ENCODE measurements at regions not wholly inside any gene's neighbourhood (a gene's known extent, or its start where the extent isn't known, plus 50 kb on each side); places are given as distances from the start of the nearest gene placed in this dataset.

DNA sequence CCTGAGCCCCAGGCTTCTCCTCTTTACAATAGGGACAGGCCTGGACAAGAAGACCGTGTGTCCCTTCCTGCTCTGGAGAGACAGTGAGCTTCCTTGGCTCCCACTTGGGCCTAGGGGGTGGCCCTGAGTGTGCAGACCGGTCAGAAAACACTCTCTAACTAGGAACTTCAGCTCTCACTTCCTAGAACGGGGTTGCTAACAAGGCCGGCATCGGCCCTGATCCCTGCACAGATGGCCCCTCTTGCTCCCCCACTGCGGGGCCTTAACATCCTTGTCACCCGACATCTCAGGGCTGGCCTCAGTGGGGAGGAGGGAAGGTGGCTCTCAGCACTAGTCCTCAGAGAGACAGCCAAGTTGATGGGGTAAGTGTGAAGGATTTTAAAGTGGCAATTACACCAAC, 406.9 kb downstream of the CTTN start:
- H3T11ph ChIP-seq (ENCODE audit: low read length): no peak overlapping the region
- H3K14ac ChIP-seq (ENCODE audit: insufficient read depth, low read length): no peak overlapping the region
- H3K9me3 Mint-ChIP-seq: no peaks in the 10 kb centered on the region; a peak in 1 of 5 replicates
- no peak overlapping the region for H2BK20ac ChIP-seq (ENCODE audit: low read depth, low read length, poor library complexity, severe bottlenecking)
- H3K27ac ChIP-seq (ENCODE audit: insufficient read length, low read depth, low read length): no peak overlapping the region
- peaks cover 4 to 5% of the 10 kb centered on the region in 2 experiments; a peak in 3 of 4 replicates for H3K4me1 Mint-ChIP-seq
- no peaks in the 10 kb centered on the region for H3K23me2 ChIP-seq (ENCODE audit: insufficient read length, low read depth, low read length, poor library complexity, severe bottlenecking)
- no peaks in the 10 kb centered on the region for H3K4me1 ChIP-seq (ENCODE audit: insufficient read depth, low read length)
- H3K18ac ChIP-seq (ENCODE audit: insufficient read length, low read depth, low read length): no peak overlapping the region
- H3K4me2 ChIP-seq (ENCODE audit: insufficient read depth, insufficient read length, low read length): no peak overlapping the region
- H4K8ac ChIP-seq (replicated peaks; ENCODE audit: insufficient read length, low read depth, low read length): no peak overlapping the region
- H3K4me3 Mint-ChIP-seq: no peak overlapping the region
- H2BK5ac ChIP-seq (ENCODE audit: insufficient read length, low read length): no peak overlapping the region
- H3K27me3 ChIP-seq (ENCODE audit: insufficient read depth, low read length): no peaks in the 10 kb centered on the region
- TF ChIP-seq, protein P1, sequence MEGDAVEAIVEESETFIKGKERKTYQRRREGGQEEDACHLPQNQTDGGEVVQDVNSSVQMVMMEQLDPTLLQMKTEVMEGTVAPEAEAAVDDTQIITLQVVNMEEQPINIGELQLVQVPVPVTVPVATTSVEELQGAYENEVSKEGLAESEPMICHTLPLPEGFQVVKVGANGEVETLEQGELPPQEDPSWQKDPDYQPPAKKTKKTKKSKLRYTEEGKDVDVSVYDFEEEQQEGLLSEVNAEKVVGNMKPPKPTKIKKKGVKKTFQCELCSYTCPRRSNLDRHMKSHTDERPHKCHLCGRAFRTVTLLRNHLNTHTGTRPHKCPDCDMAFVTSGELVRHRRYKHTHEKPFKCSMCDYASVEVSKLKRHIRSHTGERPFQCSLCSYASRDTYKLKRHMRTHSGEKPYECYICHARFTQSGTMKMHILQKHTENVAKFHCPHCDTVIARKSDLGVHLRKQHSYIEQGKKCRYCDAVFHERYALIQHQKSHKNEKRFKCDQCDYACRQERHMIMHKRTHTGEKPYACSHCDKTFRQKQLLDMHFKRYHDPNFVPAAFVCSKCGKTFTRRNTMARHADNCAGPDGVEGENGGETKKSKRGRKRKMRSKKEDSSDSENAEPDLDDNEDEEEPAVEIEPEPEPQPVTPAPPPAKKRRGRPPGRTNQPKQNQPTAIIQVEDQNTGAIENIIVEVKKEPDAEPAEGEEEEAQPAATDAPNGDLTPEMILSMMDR (conservative IDR thresholded peaks at IDR 0.05): no peak
- H3K56ac ChIP-seq (ENCODE audit: insufficient read length, low read depth, low read length): no peak overlapping the region
- no peak overlapping the region for H3K4ac ChIP-seq (ENCODE audit: low read depth, low read length)
- H4K20me1 ChIP-seq (ENCODE audit: control insufficient read depth, insufficient read depth, insufficient read length): no peaks in the 10 kb centered on the region
- no peak overlapping the region for H3K27ac Mint-ChIP-seq
- no peak overlapping the region for H2AFZ ChIP-seq (ENCODE audit: low read length)
- H2BK120ac ChIP-seq (ENCODE audit: low read depth, low read length, poor library complexity, severe bottlenecking): no peak overlapping the region
- no CpG with 5 or more reads among the region's 7 CpGs for WGBS (ENCODE audit: extremely low coverage, insufficient read length, low lambda C conversion rate)
- no peak overlapping the region for H3K9ac ChIP-seq (ENCODE audit: extremely low read depth, insufficient read length, low read length)
- H2AK5ac ChIP-seq (ENCODE audit: insufficient read length, low read length): no peak overlapping the region
- H3K27me3 Mint-ChIP-seq (ENCODE audit: low read depth): no peaks in the 10 kb centered on the region; the same call in 1 of the 2 replicates
- H3K79me1 ChIP-seq (ENCODE audit: insufficient read depth, low read depth, low read length, poor library complexity, severe bottlenecking): no peaks in the 10 kb centered on the region
- H3K23ac ChIP-seq (ENCODE audit: insufficient read length, low read depth, low read length): no peak overlapping the region
- H2BK12ac ChIP-seq (ENCODE audit: insufficient read length, low read depth, low read length): no peak overlapping the region
- no peaks in the 10 kb centered on the region for H3K79me2 ChIP-seq (ENCODE audit: insufficient read depth, low read length)
- no peak for DNase-seq
- no peak overlapping the region for H4K5ac ChIP-seq (ENCODE audit: insufficient read length, low read depth, low read length)
- H3K36me3 Mint-ChIP-seq (ENCODE audit: insufficient read depth in 1 of 3, low read depth in 3 of 3): peaks cover 16 to 20% (median 20%) of the 10 kb centered on the region in 3 experiments
- H3K9me3 ChIP-seq (ENCODE audit: control insufficient read depth, low read depth, low read length): no peaks in the 10 kb centered on the region
- H2BK15ac ChIP-seq (ENCODE audit: low read depth, low read length): no peak overlapping the region
- no peak overlapping the region for H4K91ac ChIP-seq (ENCODE audit: insufficient read length, low read depth, low read length)
